ENCODE measurements at regions not wholly inside any gene's neighbourhood (a gene's known extent, or its start where the extent isn't known, plus 50 kb on each side); places are given as distances from the start of the nearest gene placed in this dataset.

DNA sequence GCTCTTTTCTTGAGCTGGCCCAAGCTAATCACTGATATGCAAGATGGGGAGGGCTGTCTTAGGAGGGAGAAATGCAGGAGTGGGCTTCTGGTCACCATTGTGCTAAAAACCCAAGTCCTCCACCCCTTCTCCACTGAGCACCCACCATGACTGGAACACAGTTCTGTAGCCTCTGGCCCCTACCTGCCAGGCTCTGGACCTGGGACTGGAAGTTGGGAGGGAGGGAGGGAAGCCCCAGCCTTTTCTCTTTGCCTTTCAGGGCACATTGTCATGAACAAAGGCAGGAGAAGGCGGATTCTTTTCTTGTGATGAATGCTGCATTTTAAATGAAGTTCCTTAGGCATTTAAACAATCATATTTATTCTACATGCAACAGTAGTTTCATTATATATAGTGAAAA, 559.1 kb upstream of the TRPC7 start:
- Mint-ChIP-seq H3K4me3 (no peak overlapping the region), H3K4me1 (ENCODE audit: low read depth) (no peaks in the 10 kb centered on the region)
- CTCF ChIA-PET: no interaction called here

DNA sequence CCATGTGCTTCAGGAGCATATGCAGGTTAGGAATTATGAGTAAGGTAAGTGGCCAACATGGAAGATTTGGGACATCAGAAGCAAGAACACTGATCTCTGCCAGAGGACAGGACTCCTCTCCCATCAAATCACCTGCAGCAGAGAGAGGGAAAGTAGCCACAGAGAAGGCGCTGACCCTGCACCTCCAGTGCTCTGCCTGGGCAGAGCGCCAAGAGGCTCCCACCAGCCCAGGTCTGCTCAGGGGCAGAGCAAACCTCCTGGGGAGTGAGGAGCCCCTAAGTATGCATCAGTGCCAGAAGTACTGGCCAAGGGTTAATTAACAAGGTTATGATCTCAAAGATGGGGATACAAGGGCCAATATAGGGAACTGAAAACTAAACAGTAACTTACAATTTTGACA, 545.3 kb upstream of the TRPC7 start:
- no peak for DNase-seq
- peaks cover 2% of the 10 kb centered on the region for H3K9me3 Mint-ChIP-seq
- no peak overlapping the region for H3K27ac Mint-ChIP-seq
- H3K36me3 Mint-ChIP-seq (ENCODE audit: low read depth): no peaks in the 10 kb centered on the region
- CTCF ChIA-PET: no interaction called here
- H3K4me1 Mint-ChIP-seq (ENCODE audit: low read depth): no peaks in the 10 kb centered on the region
- no peak overlapping the region for H3K4me3 Mint-ChIP-seq
- H3K27me3 Mint-ChIP-seq (ENCODE audit: low read depth): no peaks in the 10 kb centered on the region
- intact Hi-C loops (cut with micrococcal nuclease): no loop called here

More for the DNA sequence above, 559.1 kb upstream of the TRPC7 start:
- Mint-ChIP-seq H3K9me3 (peaks cover 1% of the 10 kb centered on the region), H3K27ac (no peak overlapping the region), H3K27me3 (ENCODE audit: low read depth) (no peaks in the 10 kb centered on the region), H3K36me3 (ENCODE audit: low read depth) (no peaks in the 10 kb centered on the region)
- no peak for DNase-seq
- intact Hi-C loops (cut with micrococcal nuclease): no loop called here

DNA sequence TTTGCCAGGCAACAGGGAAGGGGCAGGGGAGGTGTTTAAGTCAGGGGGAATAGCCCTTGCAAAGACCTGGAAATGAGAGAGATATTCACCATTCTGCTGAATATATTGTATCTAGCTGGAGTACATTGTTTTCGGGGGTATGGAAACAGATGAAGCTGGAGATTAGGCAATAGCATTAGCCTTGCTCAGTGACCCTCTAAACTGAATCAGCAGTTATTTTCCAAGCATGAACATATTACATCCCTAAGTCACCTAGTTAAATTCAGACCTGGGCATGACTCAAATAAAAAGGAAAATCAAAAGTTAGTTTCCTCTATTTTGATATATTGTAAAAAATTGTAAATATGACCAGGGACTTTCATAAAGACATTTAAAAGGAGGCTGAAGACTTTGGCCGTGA, 544.6 kb upstream of the TRPC7 start:
- no peaks in the 10 kb centered on the region for H3K36me3 Mint-ChIP-seq (ENCODE audit: low read depth)
- no peak overlapping the region for H3K27ac Mint-ChIP-seq
- no peak for DNase-seq
- CTCF ChIA-PET: no interaction called here
- intact Hi-C loops (cut with micrococcal nuclease): no loop called here
- no peak overlapping the region for H3K4me3 Mint-ChIP-seq
- no peaks in the 10 kb centered on the region for H3K27me3 Mint-ChIP-seq (ENCODE audit: low read depth)
- H3K4me1 Mint-ChIP-seq (ENCODE audit: low read depth): no peaks in the 10 kb centered on the region
- H3K9me3 Mint-ChIP-seq: peaks cover 2% of the 10 kb centered on the region

DNA sequence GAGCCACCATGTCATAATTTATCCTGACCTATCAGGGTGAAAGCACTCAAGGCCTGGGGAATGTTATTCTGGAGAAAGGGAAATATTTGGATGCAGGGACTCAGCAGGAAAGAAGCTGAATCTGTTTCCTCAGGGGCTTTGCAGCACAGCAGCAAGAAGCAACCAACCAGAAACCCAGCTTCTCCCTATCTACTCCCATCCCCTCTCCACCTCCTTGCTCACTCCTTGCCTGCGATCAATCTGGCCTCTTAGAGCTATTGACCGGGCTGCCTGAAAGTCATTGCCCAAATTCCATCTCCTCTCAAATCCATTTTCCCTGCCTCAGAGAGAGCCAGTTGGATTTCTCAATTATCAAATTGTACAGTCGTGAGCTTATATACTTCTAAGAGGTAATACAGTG, 542.0 kb upstream of the TRPC7 start:
- intact Hi-C loops (cut with micrococcal nuclease): no loop called here
- CTCF ChIA-PET: no interaction called here
- Mint-ChIP-seq H3K27me3 (ENCODE audit: low read depth) (no peaks in the 10 kb centered on the region), H3K9me3 (no peaks in the 10 kb centered on the region), H3K27ac (no peak overlapping the region), H3K4me1 (ENCODE audit: low read depth) (no peaks in the 10 kb centered on the region), H3K4me3 (no peak overlapping the region), H3K36me3 (ENCODE audit: low read depth) (no peaks in the 10 kb centered on the region)
- DNase-seq: no peak

DNA sequence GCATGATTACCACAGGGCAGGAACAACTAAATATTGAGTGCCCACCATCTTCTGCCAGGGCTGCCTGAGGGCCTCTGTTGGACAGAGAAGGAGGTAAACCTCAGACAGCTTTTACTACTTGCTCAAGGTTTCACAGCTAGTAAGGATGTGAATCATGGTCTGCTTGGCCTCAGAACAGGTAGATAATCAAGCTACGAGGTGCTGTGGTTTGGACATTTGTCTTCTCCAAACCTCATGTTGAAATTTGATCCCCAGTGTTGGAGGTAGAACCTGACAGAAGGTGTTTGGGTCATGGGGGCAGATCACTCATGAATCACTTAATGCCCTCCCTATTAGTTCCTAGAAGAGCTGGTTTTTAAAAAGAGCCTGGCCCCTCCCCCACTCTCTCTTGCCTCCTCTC, 541.2 kb upstream of the TRPC7 start:
- H3K4me3 Mint-ChIP-seq: no peak overlapping the region
- no peak overlapping the region for H3K27ac Mint-ChIP-seq
- intact Hi-C loops (cut with micrococcal nuclease): no loop called here
- no peaks in the 10 kb centered on the region for H3K36me3 Mint-ChIP-seq (ENCODE audit: low read depth)
- no peaks in the 10 kb centered on the region for H3K27me3 Mint-ChIP-seq (ENCODE audit: low read depth)
- H3K4me1 Mint-ChIP-seq (ENCODE audit: low read depth): no peaks in the 10 kb centered on the region
- DNase-seq: no peak
- CTCF ChIA-PET: no interaction called here
- H3K9me3 Mint-ChIP-seq: no peaks in the 10 kb centered on the region

DNA sequence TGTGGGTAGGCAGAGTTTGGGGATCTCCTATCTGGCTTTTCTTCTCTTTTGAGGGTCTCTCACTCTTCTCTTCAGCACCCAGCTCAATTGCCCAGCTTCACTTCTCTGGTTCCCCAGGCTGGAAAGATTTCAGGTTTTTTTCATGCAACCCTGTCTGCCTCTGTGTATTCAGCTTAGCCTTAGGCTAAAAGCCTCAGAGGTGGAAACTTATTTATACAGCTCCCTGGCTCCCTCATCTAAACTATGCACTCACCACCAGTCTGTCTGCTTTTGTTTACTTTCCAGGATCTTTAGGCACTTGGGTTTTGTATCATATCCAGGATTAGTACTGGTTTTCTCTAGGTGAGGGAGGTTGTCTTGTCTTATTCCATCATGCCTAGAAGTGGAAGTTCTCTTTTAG, 540.2 kb upstream of the TRPC7 start:
- DNase-seq: no peak
- CTCF ChIA-PET: no interaction called here
- no peak overlapping the region for H3K27ac Mint-ChIP-seq
- H3K4me1 Mint-ChIP-seq (ENCODE audit: low read depth): no peaks in the 10 kb centered on the region
- H3K9me3 Mint-ChIP-seq: peaks cover 5% of the 10 kb centered on the region
- intact Hi-C loops (cut with micrococcal nuclease): no loop called here
- no peak overlapping the region for H3K4me3 Mint-ChIP-seq
- H3K36me3 Mint-ChIP-seq (ENCODE audit: low read depth): no peaks in the 10 kb centered on the region
- H3K27me3 Mint-ChIP-seq (ENCODE audit: low read depth): no peaks in the 10 kb centered on the region

DNA sequence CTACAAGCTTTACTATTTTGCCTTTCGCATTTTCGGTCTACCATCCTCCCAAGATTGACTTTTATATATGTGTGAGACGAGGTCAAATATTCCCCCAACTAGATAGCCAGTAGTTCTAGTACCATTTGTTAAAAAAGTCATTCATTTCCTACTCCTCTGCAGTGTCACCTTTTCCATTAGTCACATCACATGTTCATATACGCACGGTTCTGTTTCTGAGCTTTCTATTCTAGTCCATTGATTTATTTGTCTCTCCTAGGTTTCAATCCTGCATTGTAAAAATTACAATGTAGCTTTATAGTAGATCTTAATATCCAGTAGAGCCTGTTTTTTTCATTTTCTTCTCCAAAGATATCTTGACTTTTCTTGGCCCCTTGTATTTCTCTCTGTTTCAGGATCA, 528.7 kb upstream of the TRPC7 start:
- H3K36me3 Mint-ChIP-seq (ENCODE audit: low read depth): no peaks in the 10 kb centered on the region
- no peaks in the 10 kb centered on the region for H3K4me1 Mint-ChIP-seq (ENCODE audit: low read depth)
- no peak for DNase-seq
- H3K9me3 Mint-ChIP-seq: peaks cover 7% of the 10 kb centered on the region
- intact Hi-C loops (cut with micrococcal nuclease): no loop called here
- CTCF ChIA-PET: no interaction called here
- H3K4me3 Mint-ChIP-seq: no peak overlapping the region
- peaks cover 2% of the 10 kb centered on the region for H3K27me3 Mint-ChIP-seq (ENCODE audit: low read depth)
- H3K27ac Mint-ChIP-seq: no peak overlapping the region

DNA sequence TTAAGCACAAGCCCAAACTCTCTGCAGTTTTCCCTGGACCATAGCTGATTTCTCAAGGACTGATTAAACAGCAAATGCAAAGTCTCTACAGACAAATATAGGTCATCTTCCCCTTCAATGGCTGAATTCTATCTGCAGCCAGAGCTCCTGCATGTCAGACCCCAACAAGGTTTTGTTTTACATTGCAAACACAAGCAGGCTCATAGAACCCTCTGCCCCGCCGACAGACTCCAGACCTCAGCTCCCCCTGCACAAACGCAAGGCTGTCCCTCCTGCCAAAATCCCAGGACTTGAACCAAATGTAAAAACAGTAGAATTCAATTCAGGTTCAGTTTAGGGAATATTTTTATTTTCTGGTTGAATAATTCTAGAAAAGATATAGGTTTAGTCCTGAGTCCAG, 526.7 kb upstream of the TRPC7 start:
- H3K36me3 Mint-ChIP-seq (ENCODE audit: low read depth): no peaks in the 10 kb centered on the region
- no peaks in the 10 kb centered on the region for H3K27me3 Mint-ChIP-seq (ENCODE audit: low read depth)
- intact Hi-C loops (cut with micrococcal nuclease): no loop called here
- peaks cover 3% of the 10 kb centered on the region for H3K9me3 Mint-ChIP-seq
- no peak overlapping the region for H3K4me3 Mint-ChIP-seq
- H3K27ac Mint-ChIP-seq: no peak overlapping the region
- no peak for DNase-seq
- H3K4me1 Mint-ChIP-seq (ENCODE audit: low read depth): no peaks in the 10 kb centered on the region
- CTCF ChIA-PET: interaction anchor here (0.6 kb wide), 1 partner anchor 700 kb away, joined by 3 read pairs; no protein-coding TSS in a partner anchor

DNA sequence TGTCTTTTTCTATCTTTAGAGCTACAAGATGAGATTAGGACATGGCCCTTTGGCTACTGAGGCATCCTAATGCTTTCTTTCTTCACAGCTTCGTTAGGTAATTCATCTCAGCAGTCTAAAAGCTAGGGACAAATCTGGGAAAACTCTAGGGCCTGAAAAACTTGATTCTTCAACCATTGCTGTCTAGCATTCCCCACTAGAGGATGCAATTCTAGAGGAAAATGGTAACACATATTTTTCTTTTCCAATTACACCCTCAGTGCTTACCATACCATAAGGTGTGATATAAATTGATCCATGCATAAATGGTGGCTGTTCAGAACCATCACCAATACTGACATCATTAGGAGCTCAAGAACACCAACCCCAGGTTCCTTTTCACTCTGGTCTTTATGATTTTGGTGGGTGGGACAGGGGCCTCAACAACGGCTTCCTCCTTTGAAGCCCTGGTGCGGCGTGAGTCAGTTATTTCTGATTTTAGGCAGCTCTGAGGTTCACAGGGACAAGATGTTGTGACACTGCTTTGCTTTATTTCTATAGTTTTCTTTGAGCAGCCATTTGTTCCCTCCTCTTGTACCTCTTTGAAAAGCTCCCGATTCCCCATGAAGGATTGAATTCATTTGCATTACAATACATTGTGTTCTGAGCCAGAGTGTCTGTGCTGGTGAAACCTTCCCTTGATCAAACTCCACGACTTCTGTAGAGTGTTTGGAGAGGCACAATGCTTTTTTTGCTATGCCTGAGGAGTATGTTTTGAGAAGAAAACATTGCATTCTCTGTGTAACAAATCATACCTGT, 526.0 kb upstream of the TRPC7 start:
- no peaks in the 10 kb centered on the region for H3K36me3 Mint-ChIP-seq (ENCODE audit: low read depth)
- DNase-seq: no peak
- H3K4me1 Mint-ChIP-seq (ENCODE audit: low read depth): no peaks in the 10 kb centered on the region
- H3K9me3 Mint-ChIP-seq: peaks cover 3% of the 10 kb centered on the region
- no peaks in the 10 kb centered on the region for H3K27me3 Mint-ChIP-seq (ENCODE audit: low read depth)
- H3K27ac Mint-ChIP-seq: no peak overlapping the region
- no peak overlapping the region for H3K4me3 Mint-ChIP-seq
- intact Hi-C loops (cut with micrococcal nuclease): no loop called here
- CTCF ChIA-PET: interaction anchor here (0.6 kb wide), 1 partner anchor 701 kb away, joined by 3 read pairs; no protein-coding TSS in a partner anchor

DNA sequence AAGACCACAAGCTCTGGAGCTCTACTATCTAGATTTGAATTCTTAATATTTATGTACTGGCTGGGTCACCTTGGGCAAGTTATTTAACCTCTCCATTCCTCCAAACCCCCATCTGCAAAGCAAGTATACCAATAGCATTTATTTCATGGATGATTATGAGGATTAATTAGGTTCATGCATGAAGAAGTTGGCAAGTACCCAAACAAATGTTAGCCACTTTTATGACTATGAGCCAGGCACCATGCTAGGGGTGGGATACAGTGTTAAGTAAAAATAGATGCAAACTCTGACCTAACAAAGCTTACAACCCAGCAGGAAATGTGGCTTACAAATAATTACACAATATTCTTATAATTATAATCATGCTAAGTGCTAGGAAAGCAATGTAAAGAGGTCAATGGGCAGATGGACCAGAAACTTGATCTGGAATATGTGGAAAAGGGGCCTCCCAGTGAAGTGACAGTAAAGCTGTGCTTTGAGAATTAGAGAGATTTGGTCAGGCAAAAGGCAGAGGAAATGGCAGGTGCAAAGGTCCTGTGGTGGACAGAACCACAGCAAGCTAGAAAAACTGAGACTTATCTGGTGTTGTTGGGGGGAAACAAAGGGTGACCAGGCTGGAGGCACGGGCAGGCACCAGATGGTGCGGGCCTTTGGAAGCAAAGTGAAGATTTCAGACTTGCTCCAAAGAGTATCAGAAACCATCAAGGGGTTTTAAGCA, 525.2 kb upstream of the TRPC7 start:
- no peak for DNase-seq
- peaks cover 3% of the 10 kb centered on the region for H3K9me3 Mint-ChIP-seq
- intact Hi-C loops (cut with micrococcal nuclease): no loop called here
- no peaks in the 10 kb centered on the region for H3K27me3 Mint-ChIP-seq (ENCODE audit: low read depth)
- H3K4me3 Mint-ChIP-seq: no peak overlapping the region
- no peaks in the 10 kb centered on the region for H3K4me1 Mint-ChIP-seq (ENCODE audit: low read depth)
- CTCF ChIA-PET: no interaction called here
- no peaks in the 10 kb centered on the region for H3K36me3 Mint-ChIP-seq (ENCODE audit: low read depth)
- H3K27ac Mint-ChIP-seq: no peak overlapping the region

DNA sequence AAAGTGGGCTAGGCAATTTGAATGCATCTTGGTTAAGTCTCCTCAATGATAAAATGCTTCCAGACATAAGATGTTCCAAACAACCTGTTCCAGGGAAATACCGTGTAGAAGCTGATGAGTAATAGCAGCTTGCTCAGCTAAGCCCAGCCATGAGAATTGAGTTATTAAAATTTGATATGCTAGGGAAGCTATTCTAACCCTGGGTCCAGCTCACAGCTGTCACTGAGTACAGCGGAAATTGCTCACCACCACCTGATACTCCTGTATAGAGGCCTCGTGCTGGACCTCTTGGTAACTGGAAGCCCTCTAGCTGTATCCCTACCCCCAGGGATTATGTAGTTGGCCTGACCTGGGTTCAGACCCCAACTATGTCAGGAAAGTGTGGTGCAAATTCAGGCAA, 521.3 kb upstream of the TRPC7 start:
- H3K36me3 Mint-ChIP-seq (ENCODE audit: low read depth): no peaks in the 10 kb centered on the region
- CTCF ChIA-PET: no interaction called here

DNA sequence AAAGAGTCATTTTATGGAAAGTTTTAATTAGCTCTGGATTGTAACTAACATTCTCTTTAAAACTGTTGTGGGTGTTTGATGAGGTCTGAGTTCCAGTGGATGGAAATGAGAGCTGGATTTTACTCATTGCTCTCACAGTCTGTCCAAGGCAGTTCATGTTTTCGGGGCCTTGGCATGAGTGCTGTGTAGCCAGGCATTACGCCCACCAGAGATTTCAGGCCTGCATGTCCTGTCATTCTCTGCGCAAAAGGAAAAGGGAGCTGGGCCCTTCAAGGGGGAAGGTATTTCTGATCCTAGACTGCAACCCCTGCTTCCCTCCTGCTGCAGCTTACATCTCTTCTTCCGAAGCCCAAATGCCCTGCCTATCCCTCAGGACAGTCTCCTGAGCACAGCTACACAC, 499.6 kb upstream of the TRPC7 start:
- H3K27ac Mint-ChIP-seq: no peak overlapping the region
- intact Hi-C loops (cut with micrococcal nuclease): no loop called here
- CTCF ChIA-PET: no interaction called here
- no peak overlapping the region for H3K4me3 Mint-ChIP-seq
- DNase-seq: no peak
- H3K27me3 Mint-ChIP-seq (ENCODE audit: low read depth): no peaks in the 10 kb centered on the region
- no peaks in the 10 kb centered on the region for H3K4me1 Mint-ChIP-seq (ENCODE audit: low read depth)
- H3K36me3 Mint-ChIP-seq (ENCODE audit: low read depth): no peaks in the 10 kb centered on the region
- H3K9me3 Mint-ChIP-seq: no peaks in the 10 kb centered on the region

More for the DNA sequence above, 521.3 kb upstream of the TRPC7 start:
- Mint-ChIP-seq H3K27ac (no peak overlapping the region), H3K27me3 (ENCODE audit: low read depth) (no peaks in the 10 kb centered on the region), H3K4me3 (no peak overlapping the region), H3K4me1 (ENCODE audit: low read depth) (no peaks in the 10 kb centered on the region), H3K9me3 (peaks cover 10% of the 10 kb centered on the region)
- no peak for DNase-seq
- intact Hi-C loops (cut with micrococcal nuclease): no loop called here

DNA sequence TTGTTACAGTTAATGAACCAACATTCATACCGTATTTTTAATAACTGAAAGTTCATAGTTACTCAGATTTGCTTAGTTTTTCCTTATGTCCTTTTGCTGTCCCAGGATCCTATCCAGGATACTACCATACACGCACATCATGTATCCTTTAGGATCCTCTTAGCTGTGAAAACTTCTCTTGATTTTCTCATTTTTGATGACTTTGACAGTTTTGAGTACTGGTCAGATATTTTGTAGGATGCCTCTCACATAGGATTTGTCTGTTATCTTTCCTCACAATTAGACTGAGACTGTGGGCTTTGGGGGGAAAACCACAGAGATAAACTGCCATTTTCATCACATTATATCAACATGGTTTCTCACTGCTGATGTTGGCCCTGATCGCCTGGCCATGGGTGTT, 491.3 kb upstream of the TRPC7 start:
- intact Hi-C loops (cut with micrococcal nuclease): no loop called here
- H3K4me1 Mint-ChIP-seq (ENCODE audit: low read depth): no peaks in the 10 kb centered on the region
- H3K36me3 Mint-ChIP-seq (ENCODE audit: low read depth): no peaks in the 10 kb centered on the region
- no peaks in the 10 kb centered on the region for H3K27me3 Mint-ChIP-seq (ENCODE audit: low read depth)
- DNase-seq: no peak
- H3K9me3 Mint-ChIP-seq: peaks cover 5% of the 10 kb centered on the region
- CTCF ChIA-PET: no interaction called here
- no peak overlapping the region for H3K4me3 Mint-ChIP-seq
- no peak overlapping the region for H3K27ac Mint-ChIP-seq

All from activated naive CD4-positive, alpha-beta T cell treated with anti-CD3 and anti-CD28 coated beads for 36 hours (primary cell).